AG09309 (cell line): ENCODE measurements at regions not wholly inside any gene's neighbourhood (a gene's known extent, or its start where the extent isn't known, plus 50 kb on each side); places are given as distances from the start of the nearest gene placed in this dataset.

Experiments used
- DNase-seq: peaks from one replicate; pipeline ENCODE4 v3.0.0-alpha.2; 2010; ENCODE audit warnings: low read depth
- H3K4me3 ChIP-seq: 2 replicates; pipeline ENCODE4 v1.5.1; 2011; ENCODE audit warnings: mild to moderate bottlenecking, low read depth, low read length, moderate library complexity; ENCODE audit not compliant: control insufficient read depth
- CTCF ChIP-seq: IDR thresholded peaks from 2 replicates; pipeline ENCODE4 v1.5.1; 2011; ENCODE audit warnings: mild to moderate bottlenecking, low read depth, low read length, inconsistent platforms; ENCODE audit not compliant: insufficient read depth, control insufficient read depth; ENCODE audit errors: missing control alignments

GRCh38 chr13:44304433-44304725 lies 69.2 kb upstream of the SERP2 start:
- DNase-seq, result no peak
- TF ChIP-seq CTCF, result no peak
- no peak overlapping the region for H3K4me3 ChIP-seq

- H3K4me3 ChIP-seq, result no peak overlapping the region
- no peak for DNase-seq
- TF ChIP-seq CTCF, result no peak
Observed at GRCh38 chr13:44305286-44305685, 68.3 kb upstream of the SERP2 start.

- DNase-seq, result no peak
- no peak overlapping the region for H3K4me3 ChIP-seq
- TF ChIP-seq CTCF, result no peak
Observed at GRCh38 chr13:44305917-44306370, 67.7 kb upstream of the SERP2 start.

- H3K4me3 ChIP-seq, result no peak overlapping the region
- no peak for TF ChIP-seq CTCF
- DNase-seq, result peak; percentile 93
Observed at GRCh38 chr13:44306371-44307192, 67.0 kb upstream of the SERP2 start.

GRCh38 chr13:44307255-44307654 lies 66.4 kb upstream of the SERP2 start:
- DNase-seq, result no peak
- no peak overlapping the region for H3K4me3 ChIP-seq
- TF ChIP-seq CTCF, result no peak

GRCh38 chr13:44307844-44308243 lies 65.8 kb upstream of the SERP2 start:
- no peak for TF ChIP-seq CTCF
- no peak overlapping the region for H3K4me3 ChIP-seq
- DNase-seq, result no peak
